WTC11 (cell line): ENCODE measurements at regions not wholly inside any gene's neighbourhood (a gene's known extent, or its start where the extent isn't known, plus 50 kb on each side); places are given as distances from the start of the nearest gene placed in this dataset.
"Not testable (repeated sequence)": the region's sequence is repeated elsewhere in the genome, so short reads cannot be mapped to it uniquely, and the experiment has no call there.

Experiments used
- ATAC-seq: fragments of 200-7000 bp; cut with Tn5 transposase; 2 replicates; pipeline ENCODE4 v1.10.0; 2021; ENCODE audit warnings: mild to moderate bottlenecking, moderate library complexity
- CTCF ChIA-PET: fragments of 300-600 bp; sonication (Branson Sonifier 250); formaldehyde crosslinking; loops from one replicate; lab custom pipeline; 2021; ENCODE audit warnings: antibody characterized with exemption; lab: Charles Lee
- POLR2A ChIA-PET: fragments of 350-600 bp; sonication (Branson Sonifier 250); formaldehyde crosslinking; loops from one replicate; lab custom pipeline; 2021; ENCODE audit warnings: antibody characterized with exemption; lab: Charles Lee
- DNase-seq: peaks from one replicate; pipeline ENCODE4 v3.0.0; 2021; ENCODE audit warnings: low spot score
- H3K27ac Mint-ChIP-seq: 2 replicates; pipeline ENCODE4 v1.8.0; 2021; ENCODE audit warnings: mixed read lengths
- H3K27me3 Mint-ChIP-seq: 2 replicates; pipeline ENCODE4 v1.8.0; 2021; ENCODE audit warnings: low read depth, mild to moderate bottlenecking, moderate library complexity, mixed read lengths
- H3K36me3 Mint-ChIP-seq: 2 replicates; pipeline ENCODE4 v1.8.0; 2021; ENCODE audit warnings: mixed read lengths
- H3K4me1 Mint-ChIP-seq: 2 replicates; pipeline ENCODE4 v1.8.0; 2022; ENCODE audit warnings: mixed read lengths
- H3K4me3 Mint-ChIP-seq: 2 replicates; pipeline ENCODE4 v1.8.0; 2021; ENCODE audit warnings: mild to moderate bottlenecking, moderate library complexity, mixed read lengths
- H3K9me3 Mint-ChIP-seq: 2 replicates; pipeline ENCODE4 v1.8.0; 2021; ENCODE audit warnings: mixed read lengths
- CBFB ChIP-seq: sonication (generic); formaldehyde crosslinking; IDR thresholded peaks from 2 replicates; pipeline ENCODE4 v1.8.1; 2022; ENCODE audit warnings: mild to moderate bottlenecking, low read depth, missing genetic modification reagents
- CREB1 ChIP-seq: sonication (generic); formaldehyde crosslinking; IDR thresholded peaks from 2 replicates; pipeline ENCODE4 v1.8.0; 2023; ENCODE audit warnings: mild to moderate bottlenecking, missing genetic modification reagents
- CREM ChIP-seq: sonication (generic); formaldehyde crosslinking; IDR thresholded peaks from 2 replicates; pipeline ENCODE4 v1.8.1; 2022; ENCODE audit warnings: mild to moderate bottlenecking, missing genetic modification reagents, moderate library complexity
- FOXP1 ChIP-seq: sonication (generic); formaldehyde crosslinking; IDR thresholded peaks from 2 replicates; pipeline ENCODE4 v1.8.0; 2022; ENCODE audit warnings: missing genetic modification reagents, mild to moderate bottlenecking, moderate library complexity, borderline replicate concordance
- JUN ChIP-seq: sonication (generic); formaldehyde crosslinking; IDR thresholded peaks from 2 replicates; pipeline ENCODE4 v1.8.0; 2023; ENCODE audit warnings: mild to moderate bottlenecking, missing genetic modification reagents
- MXD4 ChIP-seq: fragments of 250-450 bp; sonication (Bioruptor Pico); IDR thresholded peaks from 2 replicates; pipeline ENCODE4 v1.8.0; 2021; ENCODE audit warnings: mild to moderate bottlenecking, moderate library complexity, borderline replicate concordance
- MYBL2 ChIP-seq: sonication (generic); formaldehyde crosslinking; IDR thresholded peaks from 2 replicates; pipeline ENCODE4 v1.8.1; 2023; ENCODE audit warnings: mild to moderate bottlenecking, moderate library complexity, missing genetic modification reagents
- NR1H2 ChIP-seq: sonication (generic); formaldehyde crosslinking; IDR thresholded peaks from 2 replicates; pipeline ENCODE4 v1.9.0; 2021; ENCODE audit warnings: mild to moderate bottlenecking, moderate library complexity, missing genetic modification reagents
- PRRX2 ChIP-seq: fragments of 250-450 bp; sonication (Bioruptor Pico); IDR thresholded peaks from 2 replicates; pipeline ENCODE4 v1.8.0; 2021; ENCODE audit warnings: mild to moderate bottlenecking
- RELA ChIP-seq: sonication (generic); formaldehyde crosslinking; IDR thresholded peaks from 2 replicates; pipeline ENCODE4 v1.8.1; 2022; ENCODE audit warnings: missing genetic modification reagents, mild to moderate bottlenecking, borderline replicate concordance
- RORB ChIP-seq: fragments of 250-450 bp; sonication (Bioruptor Pico); IDR thresholded peaks from 2 replicates; pipeline ENCODE4 v1.9.0; 2021; ENCODE audit warnings: mild to moderate bottlenecking
- SMAD3 ChIP-seq: sonication (generic); formaldehyde crosslinking; IDR thresholded peaks from 2 replicates; pipeline ENCODE4 v1.8.0; 2022; ENCODE audit warnings: missing genetic modification reagents, mild to moderate bottlenecking, borderline replicate concordance
- ZNF121 ChIP-seq: sonication (generic); formaldehyde crosslinking; IDR thresholded peaks from 2 replicates; pipeline ENCODE4 v1.8.0; 2023; ENCODE audit warnings: missing genetic modification reagents
- ZNF138 ChIP-seq: sonication (generic); formaldehyde crosslinking; conservative IDR thresholded peaks from 2 replicates; pipeline ENCODE4 v1.8.1; 2022; ENCODE audit warnings: mild to moderate bottlenecking, moderate library complexity, missing genetic modification reagents
- ZNF317 ChIP-seq: sonication (generic); formaldehyde crosslinking; IDR thresholded peaks from 2 replicates; pipeline ENCODE4 v1.8.1; 2023; ENCODE audit warnings: low read depth, mild to moderate bottlenecking, moderate library complexity, missing genetic modification reagents, borderline replicate concordance
- ZNF416 ChIP-seq: fragments of 250-450 bp; sonication (Bioruptor Pico); IDR thresholded peaks from 2 replicates; pipeline ENCODE4 v1.9.0; 2021; ENCODE audit warnings: mild to moderate bottlenecking, inconsistent platforms
- TF ChIP-seq, protein P1 (sequence below): sonication (generic); formaldehyde crosslinking; IDR thresholded peaks from 2 replicates; pipeline ENCODE4 v1.8.1; 2022; ENCODE audit warnings: missing genetic modification reagents, borderline replicate concordance
- TF ChIP-seq, protein P2 (sequence below): sonication (generic); formaldehyde crosslinking; IDR thresholded peaks from 2 replicates; pipeline ENCODE4 v1.8.0; 2022; ENCODE audit warnings: mild to moderate bottlenecking, missing genetic modification reagents
- TF ChIP-seq, protein P3 (sequence below): sonication (generic); formaldehyde crosslinking; IDR thresholded peaks from 2 replicates; pipeline ENCODE4 v1.8.0; 2023; ENCODE audit warnings: missing genetic modification reagents
- TF ChIP-seq, protein P4 (sequence below): sonication (generic); formaldehyde crosslinking; IDR thresholded peaks from 2 replicates; pipeline ENCODE4 v1.8.0; 2023; ENCODE audit warnings: mild to moderate bottlenecking, missing genetic modification reagents

DNA sequence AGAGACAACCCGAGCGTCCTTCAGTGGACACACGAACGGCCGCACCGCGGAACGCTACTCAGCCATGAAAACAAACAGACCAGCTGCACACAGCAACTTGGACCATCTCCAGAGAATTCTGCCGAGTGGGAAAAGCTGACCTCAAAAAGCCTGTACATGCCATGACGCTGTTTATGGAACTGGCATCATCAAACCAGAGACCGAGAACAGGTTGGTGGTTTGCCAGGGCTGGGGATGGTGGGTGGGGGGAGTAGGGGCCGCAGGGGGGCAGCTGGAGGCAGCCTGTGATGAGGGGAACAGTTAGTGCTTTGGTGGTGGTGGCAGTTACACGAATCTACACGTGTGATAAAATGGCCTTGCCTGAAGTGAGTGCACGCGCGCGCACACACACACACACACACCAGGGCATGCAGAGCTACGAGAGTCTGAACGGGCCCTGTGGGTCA lies 169.8 kb downstream of the LAT start:
- no peak for ATAC-seq
- Mint-ChIP-seq H3K4me1 (peaks cover 28% of the 10 kb centered on the region), H3K27me3 (no peaks in the 10 kb centered on the region), H3K36me3 (no peaks in the 10 kb centered on the region), H3K27ac (no peak overlapping the region), H3K9me3 (no peaks in the 10 kb centered on the region)
- ChIA-PET POLR2A (no interaction called here), CTCF (no interaction called here)
- DNase-seq, result no peak
- TF ChIP-seq, protein P1, sequence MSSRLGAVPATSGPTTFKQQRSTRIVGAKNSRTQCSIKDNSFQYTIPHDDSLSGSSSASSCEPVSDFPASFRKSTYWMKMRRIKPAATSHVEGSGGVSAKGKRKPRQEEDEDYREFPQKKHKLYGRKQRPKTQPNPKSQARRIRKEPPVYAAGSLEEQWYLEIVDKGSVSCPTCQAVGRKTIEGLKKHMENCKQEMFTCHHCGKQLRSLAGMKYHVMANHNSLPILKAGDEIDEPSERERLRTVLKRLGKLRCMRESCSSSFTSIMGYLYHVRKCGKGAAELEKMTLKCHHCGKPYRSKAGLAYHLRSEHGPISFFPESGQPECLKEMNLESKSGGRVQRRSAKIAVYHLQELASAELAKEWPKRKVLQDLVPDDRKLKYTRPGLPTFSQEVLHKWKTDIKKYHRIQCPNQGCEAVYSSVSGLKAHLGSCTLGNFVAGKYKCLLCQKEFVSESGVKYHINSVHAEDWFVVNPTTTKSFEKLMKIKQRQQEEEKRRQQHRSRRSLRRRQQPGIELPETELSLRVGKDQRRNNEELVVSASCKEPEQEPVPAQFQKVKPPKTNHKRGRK, result no peak
- no peak for TF ChIP-seq CREM (CRISPR knock-in tag)
- TF ChIP-seq, all 79 proteins: peak for 0
- H3K4me3 Mint-ChIP-seq, result no peak overlapping the region

DNA sequence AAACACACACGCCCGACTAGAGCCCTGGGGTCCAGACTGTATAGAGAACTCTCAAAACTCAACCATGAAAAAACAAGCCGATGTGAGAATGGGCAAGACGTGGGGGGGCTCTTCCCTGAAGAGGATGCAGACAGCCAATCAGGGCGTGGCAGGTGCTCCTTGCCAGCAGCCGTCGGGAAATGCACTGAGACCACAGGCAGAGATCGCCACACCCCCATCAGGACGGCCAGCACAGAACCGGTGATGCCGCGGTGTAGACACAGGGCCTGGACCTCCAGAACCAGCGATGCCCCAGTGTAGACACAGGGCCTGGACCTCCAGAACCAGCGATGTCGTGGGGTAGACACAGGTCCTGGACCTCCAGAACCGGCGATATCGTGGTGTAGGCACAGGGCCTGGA lies 169.2 kb downstream of the LAT start:
- TF ChIP-seq ZNF138 (CRISPR knock-in tag) (no peak), MXD4 (no peak), MYBL2 (no peak), NR1H2 (CRISPR knock-in tag) (no peak), FOXP1 (CRISPR knock-in tag) (no peak)
- no peaks in the 10 kb centered on the region for H3K36me3 Mint-ChIP-seq
- POLR2A ChIA-PET, result no interaction called here
- DNase-seq (no peak), ATAC-seq (no peak)
- H3K4me3 Mint-ChIP-seq, result no peak overlapping the region
- H3K27me3 Mint-ChIP-seq, result no peaks in the 10 kb centered on the region
- H3K4me1 Mint-ChIP-seq, result peaks cover 28% of the 10 kb centered on the region
- H3K9me3 Mint-ChIP-seq, result no peaks in the 10 kb centered on the region
- no peak overlapping the region for H3K27ac Mint-ChIP-seq
- CTCF ChIA-PET, result no interaction called here

DNA sequence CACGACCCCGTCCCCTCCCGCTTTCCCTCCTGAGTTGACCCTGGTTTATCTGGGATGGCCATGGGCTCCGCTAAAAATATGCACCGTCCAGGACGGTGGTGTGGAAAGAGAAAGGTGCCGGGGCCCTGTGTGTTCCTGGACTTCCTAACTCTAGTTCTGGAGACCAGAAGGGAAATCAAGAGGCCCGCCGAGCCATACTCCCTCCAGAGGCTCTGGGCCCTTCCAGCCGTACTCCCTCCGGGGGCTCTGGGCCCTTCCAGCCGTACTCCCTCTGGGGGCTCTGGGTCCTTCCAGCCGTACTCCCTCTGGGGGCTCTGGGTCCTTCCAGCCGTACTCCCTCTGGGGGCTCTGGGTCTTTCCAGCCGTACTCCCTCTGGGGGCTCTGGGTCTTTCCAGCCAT lies 168.5 kb downstream of the LAT start:
- CTCF ChIA-PET, H3K27ac Mint-ChIP-seq, H3K9me3 Mint-ChIP-seq, DNase-seq, H3K4me3 Mint-ChIP-seq, H3K27me3 Mint-ChIP-seq, POLR2A ChIA-PET, ATAC-seq, H3K36me3 Mint-ChIP-seq: not testable (repeated sequence)
- H3K4me1 Mint-ChIP-seq, result peaks cover 26% of the 10 kb centered on the region

DNA sequence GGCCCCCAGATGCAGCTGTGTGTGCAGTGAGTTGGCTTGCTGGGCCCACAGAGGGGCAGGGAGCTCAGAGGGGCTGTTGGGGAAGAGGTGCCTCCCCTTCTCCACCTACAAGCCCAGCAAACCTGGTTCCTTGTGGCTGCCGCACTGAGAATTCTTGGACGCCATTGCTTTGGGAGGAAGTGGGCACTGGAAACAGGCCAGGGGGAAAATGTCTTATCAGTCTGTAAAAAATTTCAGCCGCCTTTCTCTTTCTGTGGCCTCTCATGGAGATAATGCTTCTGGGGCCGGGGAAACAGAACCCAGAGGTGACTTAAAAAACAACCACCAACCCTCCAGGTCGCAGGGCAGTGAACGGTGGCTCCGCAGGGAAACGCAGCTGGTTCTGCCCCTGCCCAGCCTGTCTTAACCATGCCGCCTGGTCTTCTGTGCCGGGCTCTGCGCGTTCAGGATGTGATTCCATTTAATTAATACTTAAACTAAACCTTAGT lies 167.7 kb downstream of the LAT start:
- ATAC-seq, H3K27ac Mint-ChIP-seq, POLR2A ChIA-PET, H3K36me3 Mint-ChIP-seq, H3K4me3 Mint-ChIP-seq, H3K27me3 Mint-ChIP-seq, H3K9me3 Mint-ChIP-seq, CTCF ChIA-PET, DNase-seq: not testable (repeated sequence)
- peaks cover 19% of the 10 kb centered on the region for H3K4me1 Mint-ChIP-seq

DNA sequence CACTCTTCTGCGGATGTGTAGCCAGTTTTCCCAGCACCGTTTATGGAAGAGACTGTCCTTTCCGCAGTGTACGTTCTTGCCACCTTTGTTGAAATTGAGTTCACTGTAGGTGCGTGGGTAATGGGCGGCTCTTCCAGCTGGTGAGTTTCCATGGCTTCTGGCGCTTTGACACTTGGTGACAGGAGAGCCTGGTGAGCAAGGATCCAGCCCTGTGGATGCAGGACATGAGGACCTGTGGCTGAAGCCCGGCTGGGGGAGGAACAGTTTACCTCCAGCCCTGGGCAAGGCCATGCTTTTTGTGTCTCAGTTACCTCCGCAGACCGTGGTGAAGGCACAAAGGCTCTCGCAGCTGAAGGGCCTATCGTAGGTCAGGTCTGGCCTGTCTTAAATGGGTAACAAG lies 166.5 kb downstream of the LAT start:
- Mint-ChIP-seq H3K27me3 (no peaks in the 10 kb centered on the region), H3K36me3 (no peaks in the 10 kb centered on the region), H3K27ac (no peak overlapping the region), H3K9me3 (no peaks in the 10 kb centered on the region), H3K4me3 (no peak overlapping the region), H3K4me1 (peaks cover 6% of the 10 kb centered on the region)
- no peak for ATAC-seq
- ChIA-PET CTCF (no interaction called here), POLR2A (interaction anchor here (1.1 kb wide), 1 partner anchor 792 kb away, joined by 3 read pairs; no protein-coding TSS in a partner anchor)
- DNase-seq, result no peak
- TF ChIP-seq, protein P2, sequence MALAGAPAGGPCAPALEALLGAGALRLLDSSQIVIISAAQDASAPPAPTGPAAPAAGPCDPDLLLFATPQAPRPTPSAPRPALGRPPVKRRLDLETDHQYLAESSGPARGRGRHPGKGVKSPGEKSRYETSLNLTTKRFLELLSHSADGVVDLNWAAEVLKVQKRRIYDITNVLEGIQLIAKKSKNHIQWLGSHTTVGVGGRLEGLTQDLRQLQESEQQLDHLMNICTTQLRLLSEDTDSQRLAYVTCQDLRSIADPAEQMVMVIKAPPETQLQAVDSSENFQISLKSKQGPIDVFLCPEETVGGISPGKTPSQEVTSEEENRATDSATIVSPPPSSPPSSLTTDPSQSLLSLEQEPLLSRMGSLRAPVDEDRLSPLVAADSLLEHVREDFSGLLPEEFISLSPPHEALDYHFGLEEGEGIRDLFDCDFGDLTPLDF, result no peak
- TF ChIP-seq RORB (CRISPR knock-in tag), result no peak
- no peak for TF ChIP-seq CREB1 (CRISPR knock-in tag)
- TF ChIP-seq, protein P1, result no peak
- TF ChIP-seq RELA (CRISPR knock-in tag), result no peak
- no peak for TF ChIP-seq ZNF416
- TF ChIP-seq JUN (CRISPR knock-in tag), result no peak
- TF ChIP-seq CBFB, result no peak
- TF ChIP-seq, protein P3, sequence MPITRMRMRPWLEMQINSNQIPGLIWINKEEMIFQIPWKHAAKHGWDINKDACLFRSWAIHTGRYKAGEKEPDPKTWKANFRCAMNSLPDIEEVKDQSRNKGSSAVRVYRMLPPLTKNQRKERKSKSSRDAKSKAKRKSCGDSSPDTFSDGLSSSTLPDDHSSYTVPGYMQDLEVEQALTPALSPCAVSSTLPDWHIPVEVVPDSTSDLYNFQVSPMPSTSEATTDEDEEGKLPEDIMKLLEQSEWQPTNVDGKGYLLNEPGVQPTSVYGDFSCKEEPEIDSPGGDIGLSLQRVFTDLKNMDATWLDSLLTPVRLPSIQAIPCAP (CRISPR knock-in tag), result no peak
- TF ChIP-seq PRRX2, result no peak
- TF ChIP-seq ZNF121, result no peak
- TF ChIP-seq, protein P4, sequence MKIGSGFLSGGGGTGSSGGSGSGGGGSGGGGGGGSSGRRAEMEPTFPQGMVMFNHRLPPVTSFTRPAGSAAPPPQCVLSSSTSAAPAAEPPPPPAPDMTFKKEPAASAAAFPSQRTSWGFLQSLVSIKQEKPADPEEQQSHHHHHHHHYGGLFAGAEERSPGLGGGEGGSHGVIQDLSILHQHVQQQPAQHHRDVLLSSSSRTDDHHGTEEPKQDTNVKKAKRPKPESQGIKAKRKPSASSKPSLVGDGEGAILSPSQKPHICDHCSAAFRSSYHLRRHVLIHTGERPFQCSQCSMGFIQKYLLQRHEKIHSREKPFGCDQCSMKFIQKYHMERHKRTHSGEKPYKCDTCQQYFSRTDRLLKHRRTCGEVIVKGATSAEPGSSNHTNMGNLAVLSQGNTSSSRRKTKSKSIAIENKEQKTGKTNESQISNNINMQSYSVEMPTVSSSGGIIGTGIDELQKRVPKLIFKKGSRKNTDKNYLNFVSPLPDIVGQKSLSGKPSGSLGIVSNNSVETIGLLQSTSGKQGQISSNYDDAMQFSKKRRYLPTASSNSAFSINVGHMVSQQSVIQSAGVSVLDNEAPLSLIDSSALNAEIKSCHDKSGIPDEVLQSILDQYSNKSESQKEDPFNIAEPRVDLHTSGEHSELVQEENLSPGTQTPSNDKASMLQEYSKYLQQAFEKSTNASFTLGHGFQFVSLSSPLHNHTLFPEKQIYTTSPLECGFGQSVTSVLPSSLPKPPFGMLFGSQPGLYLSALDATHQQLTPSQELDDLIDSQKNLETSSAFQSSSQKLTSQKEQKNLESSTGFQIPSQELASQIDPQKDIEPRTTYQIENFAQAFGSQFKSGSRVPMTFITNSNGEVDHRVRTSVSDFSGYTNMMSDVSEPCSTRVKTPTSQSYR (CRISPR knock-in tag), result no peak
- no peak for TF ChIP-seq ZNF317 (CRISPR knock-in tag)
- TF ChIP-seq SMAD3, result no peak
